HT-29 (cell line): ENCODE measurements at regions not wholly inside any gene's neighbourhood (a gene's known extent, or its start where the extent isn't known, plus 50 kb on each side); places are given as distances from the start of the nearest gene placed in this dataset.
A peak's percentile ranks its signal among the peaks of the same experiment; 100 is the strongest.
"Not testable (repeated sequence)": the region's sequence is repeated elsewhere in the genome, so short reads cannot be mapped to it uniquely, and the experiment has no call there.

Experiments
- DNase-seq: peaks from one replicate; pipeline ENCODE4 v3.0.0-alpha.2; 2015; ENCODE audit warnings: low spot score

DNA sequence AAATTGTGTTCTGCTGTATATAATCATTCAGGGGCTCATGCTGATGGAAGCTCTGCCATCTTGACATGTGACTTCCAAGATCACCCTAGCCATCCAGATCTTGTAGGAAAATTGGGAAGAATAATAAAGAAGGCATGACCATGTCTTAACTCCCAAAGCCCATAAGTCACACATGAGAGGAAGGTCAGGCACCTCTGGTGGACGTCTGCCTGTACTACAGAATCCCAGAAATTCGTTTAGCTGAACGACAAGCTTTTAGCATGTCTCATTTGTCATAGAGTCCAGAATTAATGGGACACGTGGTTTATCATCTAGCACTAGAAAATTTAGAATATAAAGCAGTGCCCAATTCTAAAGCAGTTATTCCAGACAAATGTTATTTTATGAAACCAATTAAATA lies 212.7 kb downstream of the CENPC start:
- DNase-seq = peak; percentile 49

DNA sequence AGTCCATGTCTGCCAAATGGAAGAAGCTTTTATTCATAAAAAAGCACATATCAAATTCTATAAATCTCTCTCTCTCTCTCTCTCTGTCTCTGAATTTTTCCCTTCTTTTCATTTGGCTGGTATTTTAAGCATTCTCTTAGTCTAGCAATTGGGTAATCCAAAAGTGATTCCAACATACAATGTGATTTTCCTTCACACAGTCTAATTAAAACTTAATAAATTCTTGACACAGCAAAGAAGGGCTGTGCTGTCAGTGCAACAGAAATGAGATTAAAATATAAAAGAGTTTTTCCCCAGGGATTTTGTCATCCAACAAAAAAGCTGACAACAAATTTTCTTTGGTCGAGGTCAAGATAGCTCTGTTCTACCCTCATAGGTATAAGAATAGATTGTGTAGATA lies 216.9 kb downstream of the CENPC start:
- no peak for DNase-seq

GRCh38 chr4:67328018-67328278 lies 217.4 kb downstream of the CENPC start:
- DNase-seq = no peak

GRCh38 chr4:67327245-67328017 lies 217.9 kb downstream of the CENPC start:
- peak; percentile 80 for DNase-seq

DNA sequence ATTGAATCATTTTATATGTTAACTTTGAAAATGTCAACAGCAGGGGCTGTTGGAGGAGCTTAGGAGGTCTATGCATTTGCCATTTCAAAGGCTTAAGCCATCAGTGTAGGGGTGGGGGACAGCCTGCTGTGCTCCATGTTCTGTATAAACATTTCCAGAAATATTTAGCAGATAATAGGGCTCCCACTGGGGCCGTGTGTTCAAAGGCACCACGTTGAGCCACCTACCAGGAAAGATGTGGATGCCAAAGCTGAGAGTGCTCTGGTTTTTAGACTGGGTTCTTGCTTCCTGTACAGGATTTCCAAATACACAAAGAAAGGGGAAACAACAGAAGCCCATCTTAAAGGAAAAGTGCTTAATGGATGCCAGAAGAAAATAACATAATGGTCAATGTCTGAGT lies 219.5 kb downstream of the CENPC start:
- DNase-seq = no peak

- DNase-seq = no peak
Observed at GRCh38 chr4:67320645-67321044, 224.7 kb downstream of the CENPC start.

DNA sequence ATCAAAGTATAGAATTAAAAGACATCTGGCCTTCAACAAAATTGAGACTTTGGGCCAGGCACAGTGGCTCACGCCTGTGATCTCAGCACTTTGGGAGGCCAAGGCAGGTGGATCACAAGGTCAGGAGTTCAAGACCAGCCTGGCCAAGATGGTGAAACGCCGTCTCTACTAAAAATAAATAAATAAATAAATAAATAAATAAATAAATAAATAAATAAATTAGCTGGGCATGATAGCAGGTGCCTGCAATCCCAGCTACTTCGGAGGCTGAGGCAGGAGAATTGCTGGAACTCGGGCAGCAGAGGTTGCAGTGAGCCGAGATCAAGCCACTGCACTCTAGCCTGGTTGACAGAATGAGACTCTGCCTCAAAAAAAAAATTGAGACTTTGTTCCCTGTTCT lies 225.7 kb downstream of the CENPC start:
- not testable (repeated sequence) for DNase-seq

DNA sequence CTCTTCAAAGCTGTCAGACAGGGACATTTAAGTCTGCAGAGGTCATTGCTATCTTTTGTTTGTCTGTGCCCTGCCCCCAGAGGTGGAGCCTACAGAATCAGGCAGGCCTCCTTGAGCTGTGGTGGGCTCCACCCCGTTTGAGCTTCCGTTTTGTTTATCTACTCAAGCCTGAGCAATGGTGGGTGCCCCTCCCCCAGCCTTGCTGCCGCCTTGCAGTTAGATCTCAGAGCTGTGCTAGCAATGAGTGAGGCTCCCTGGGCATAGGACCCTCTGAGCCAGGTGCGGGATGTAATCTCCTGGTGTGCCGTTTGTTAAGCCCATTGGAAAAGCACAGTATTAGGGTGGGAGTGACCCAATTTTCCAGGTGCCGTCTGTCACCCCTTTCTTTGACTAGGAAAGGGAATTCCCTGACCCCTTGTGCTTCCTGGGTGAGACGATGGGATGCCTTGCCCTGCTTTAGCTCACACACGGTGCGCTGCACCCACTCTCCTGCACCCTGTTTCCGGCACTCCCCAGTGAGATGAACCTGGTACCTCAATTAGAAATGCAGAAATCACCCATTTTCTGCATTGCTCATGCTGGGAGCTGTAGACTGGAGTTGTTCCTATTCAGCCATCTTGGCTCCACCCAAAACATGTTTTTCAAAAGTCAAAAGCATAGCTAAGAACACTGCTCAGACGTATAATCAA lies 244.7 kb downstream of the CENPC start:
- not testable (repeated sequence) for DNase-seq

DNA sequence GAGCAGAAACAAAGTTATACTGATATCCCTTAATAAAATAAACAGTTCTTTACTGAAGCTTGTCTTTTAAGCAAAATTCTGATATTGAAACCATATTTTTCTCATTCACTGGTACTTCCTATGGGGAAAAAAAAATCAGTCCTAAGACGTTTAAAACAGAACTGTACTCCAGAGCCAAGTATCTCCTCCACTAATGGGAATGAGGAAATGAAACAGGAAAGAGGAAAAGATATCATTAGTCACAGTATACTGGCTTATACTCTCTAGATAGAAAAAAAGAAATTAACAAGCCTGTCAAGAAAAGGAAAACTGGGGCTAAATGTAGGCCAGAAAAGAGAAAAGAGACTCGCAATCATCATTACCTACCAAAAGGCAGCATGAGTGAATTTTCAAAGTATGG lies 252.7 kb downstream of the CENPC start:
- DNase-seq = peak; percentile 19

- no peak for DNase-seq
Observed at GRCh38 chr4:67292045-67292444, 253.3 kb downstream of the CENPC start.

DNA sequence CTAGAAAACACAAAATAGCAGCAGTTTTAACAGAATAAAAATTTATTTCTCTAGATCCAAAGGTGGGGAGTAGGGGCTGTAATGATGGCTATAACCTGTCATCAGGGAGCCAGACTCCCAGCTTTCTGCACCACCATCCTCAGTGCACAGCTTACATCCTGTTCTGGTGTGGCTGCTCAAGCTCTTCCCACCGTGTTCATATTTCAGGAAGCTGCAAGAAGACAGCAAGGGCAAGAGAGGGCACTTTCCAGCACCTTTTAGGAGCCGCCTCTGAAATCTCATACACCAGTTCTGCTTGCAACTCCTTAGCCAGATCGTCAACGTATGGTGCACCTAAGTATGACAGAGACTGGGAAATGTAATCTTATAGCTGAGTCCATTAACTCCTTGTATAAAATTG lies 253.7 kb downstream of the CENPC start:
- no peak for DNase-seq

GRCh38 chr4:67288964-67289363 lies 256.3 kb downstream of the CENPC start:
- peak; percentile 63 for DNase-seq

GRCh38 chr4:67286724-67287123 lies 258.6 kb downstream of the CENPC start:
- DNase-seq = no peak

DNA sequence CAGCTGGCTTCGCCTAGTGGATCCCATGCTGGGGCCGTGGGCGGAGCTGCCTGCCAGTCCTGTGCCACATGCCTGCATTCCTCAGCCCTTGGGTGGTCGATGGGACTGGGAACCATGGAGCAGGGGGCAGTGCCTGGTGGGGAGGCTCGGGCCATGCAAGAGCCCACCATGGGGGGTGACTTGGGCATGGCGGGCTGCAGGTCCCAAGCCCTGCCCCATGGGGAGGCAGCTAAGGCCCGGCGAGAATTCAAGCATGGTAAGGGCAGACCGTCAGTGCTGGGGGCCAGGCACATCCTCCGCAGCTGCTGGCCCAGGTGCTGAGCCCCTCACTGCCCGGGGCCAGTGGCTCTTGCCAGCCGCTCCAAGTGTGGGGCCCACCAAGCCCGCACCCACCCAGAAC lies 262.6 kb downstream of the CENPC start:
- no peak for DNase-seq

DNA sequence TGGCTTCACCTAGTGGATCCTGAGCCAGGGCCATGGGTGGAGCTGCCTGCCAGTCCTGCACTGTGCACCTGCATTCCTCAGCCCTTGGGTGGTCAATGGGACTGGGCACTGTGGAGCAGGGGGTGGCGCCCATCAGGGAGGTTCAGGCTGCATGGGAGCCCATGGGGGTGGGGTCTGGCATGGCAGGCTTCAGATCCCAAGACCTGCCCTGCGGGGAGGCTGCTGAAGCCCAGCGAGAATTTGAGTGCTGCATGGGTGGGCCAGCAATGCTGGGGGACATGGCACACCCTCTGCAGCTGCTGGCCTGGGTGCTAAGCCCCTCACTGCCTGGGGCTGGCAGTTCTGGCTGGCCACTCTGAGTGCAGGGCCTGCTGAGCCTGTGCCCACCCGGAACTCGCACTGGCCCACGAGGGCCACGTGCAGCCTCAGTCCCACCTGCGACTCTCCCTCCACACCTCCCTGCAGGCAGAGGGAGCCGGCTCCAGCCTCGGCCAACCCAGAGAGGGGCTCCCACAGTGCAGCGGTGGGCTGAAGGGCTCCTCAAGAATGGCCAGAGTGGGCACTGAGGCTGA lies 270.0 kb downstream of the CENPC start:
- no peak for DNase-seq

DNA sequence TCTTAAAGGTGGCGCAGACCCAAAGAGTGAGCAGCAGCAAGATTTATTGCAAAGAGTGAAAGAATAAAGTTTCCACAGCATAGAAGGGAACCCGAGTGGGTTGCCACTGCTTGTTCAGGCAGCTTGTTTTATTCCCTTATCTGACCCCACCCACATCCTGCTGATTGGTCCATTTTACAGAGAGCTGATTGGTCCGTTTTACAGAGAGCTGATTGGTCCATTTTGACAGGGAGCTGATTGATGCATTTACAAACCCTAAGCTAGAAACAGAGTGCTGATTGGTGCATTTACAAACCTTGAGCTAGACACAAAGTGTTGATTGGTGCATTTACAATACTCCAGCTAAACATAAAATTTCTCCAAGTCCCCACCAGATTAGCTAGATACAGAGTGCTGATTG lies 270.6 kb downstream of the CENPC start:
- DNase-seq = not testable (repeated sequence)

DNA sequence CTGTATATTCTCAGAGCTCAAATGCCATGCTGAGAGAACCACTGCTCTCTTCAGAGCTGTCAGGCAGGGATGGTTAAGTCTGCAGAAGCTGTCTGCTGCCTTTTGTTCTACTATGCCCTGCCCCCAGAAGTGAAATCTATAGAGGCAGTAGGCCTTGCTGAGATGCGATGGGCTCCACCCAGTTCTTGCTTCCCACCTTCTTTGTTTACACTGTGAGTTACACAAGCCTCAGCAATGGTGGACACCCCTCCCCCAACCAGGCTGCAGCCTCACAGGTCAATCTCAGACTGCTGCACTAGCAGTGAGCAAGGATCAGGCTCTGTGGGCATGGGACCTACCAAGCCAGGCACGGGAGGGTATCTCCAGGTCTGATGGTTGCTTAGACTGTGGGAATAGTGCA lies 271.6 kb downstream of the CENPC start:
- DNase-seq = peak; percentile 42

DNA sequence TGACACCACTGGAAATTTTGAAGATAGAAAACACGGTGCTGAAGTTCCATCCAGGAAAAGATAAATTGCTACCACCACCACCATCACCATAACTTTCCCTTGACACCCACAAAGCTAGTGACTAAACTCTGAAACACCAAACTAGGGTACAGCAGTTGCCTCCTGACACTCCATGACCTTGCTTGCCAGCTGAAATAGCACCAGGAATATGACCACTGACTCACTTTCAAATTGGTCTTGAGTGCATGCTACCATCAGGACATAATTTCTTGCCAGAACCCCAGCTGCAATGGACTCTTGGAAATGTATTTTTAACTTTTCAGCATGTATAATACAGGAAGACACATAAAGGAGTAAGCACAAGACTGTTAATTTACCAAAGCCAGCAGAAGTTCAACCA lies 283.3 kb downstream of the CENPC start:
- DNase-seq = no peak

- DNase-seq = no peak
Observed at GRCh38 chr4:67256388-67257043, 288.8 kb downstream of the CENPC start.

- DNase-seq = no peak
Observed at GRCh38 chr4:67250131-67250896, 295.0 kb downstream of the CENPC start.

- DNase-seq = peak; percentile 7
Observed at GRCh38 chr4:67236788-67237187, 308.5 kb downstream of the CENPC start.

- no peak for DNase-seq
Observed at GRCh38 chr4:67236318-67236717, 309.0 kb downstream of the CENPC start.
